GM10266 (cell line): ENCODE measurements at regions not wholly inside any gene's neighbourhood (a gene's known extent, or its start where the extent isn't known, plus 50 kb on each side); places are given as distances from the start of the nearest gene placed in this dataset.

ENCODE experiments used
- DNase-seq: peaks from one replicate; pipeline ENCODE4 v3.0.0; 2012; ENCODE audit errors: extremely low spot score
- CTCF ChIP-seq: IDR thresholded peaks from 2 replicates; pipeline ENCODE4 v1.5.1; 2012; ENCODE audit warnings: mild to moderate bottlenecking, low read depth; ENCODE audit not compliant: control insufficient read depth, insufficient read depth; ENCODE audit errors: missing control alignments

GRCh38 chr16:86798247-86799041, 220.1 kb downstream of the FOXL1 start:
- no peak for TF ChIP-seq CTCF
- no peak for DNase-seq

- DNase-seq = no peak
- no peak for TF ChIP-seq CTCF
Measured at GRCh38 chr16:86799367-86799766, 221.0 kb downstream of the FOXL1 start.

GRCh38 chr16:86800894-86801293, 222.5 kb downstream of the FOXL1 start:
- no peak for DNase-seq
- no peak for TF ChIP-seq CTCF

GRCh38 chr16:86802013-86802412, 223.7 kb downstream of the FOXL1 start:
- no peak for DNase-seq
- no peak for TF ChIP-seq CTCF

- no peak for TF ChIP-seq CTCF
- DNase-seq = no peak
Measured at GRCh38 chr16:86805188-86805587, 226.8 kb downstream of the FOXL1 start.

GRCh38 chr16:86806181-86806837, 228.0 kb downstream of the FOXL1 start:
- DNase-seq = no peak
- no peak for TF ChIP-seq CTCF

GRCh38 chr16:86806838-86807351, 228.5 kb downstream of the FOXL1 start:
- no peak for DNase-seq

More at GRCh38 chr16:86806838-86807351, 228.5 kb downstream of the FOXL1 start:
- TF ChIP-seq CTCF = no peak
